GM19395 (cell line): ENCODE measurements at regions not wholly inside any gene's neighbourhood (a gene's known extent, or its start where the extent isn't known, plus 50 kb on each side); places are given as distances from the start of the nearest gene placed in this dataset.
"Not testable (repeated sequence)": the region's sequence is repeated elsewhere in the genome, so short reads cannot be mapped to it uniquely, and the experiment has no call there.

Experiments used
- ATAC-seq: cut with Tn5 transposase; IDR thresholded peaks from one replicate; pipeline ENCODE4 v1.9.1; 2021; ENCODE audit warnings: mild to moderate bottlenecking, moderate library complexity; ENCODE audit not compliant: unreplicated experiment

DNA sequence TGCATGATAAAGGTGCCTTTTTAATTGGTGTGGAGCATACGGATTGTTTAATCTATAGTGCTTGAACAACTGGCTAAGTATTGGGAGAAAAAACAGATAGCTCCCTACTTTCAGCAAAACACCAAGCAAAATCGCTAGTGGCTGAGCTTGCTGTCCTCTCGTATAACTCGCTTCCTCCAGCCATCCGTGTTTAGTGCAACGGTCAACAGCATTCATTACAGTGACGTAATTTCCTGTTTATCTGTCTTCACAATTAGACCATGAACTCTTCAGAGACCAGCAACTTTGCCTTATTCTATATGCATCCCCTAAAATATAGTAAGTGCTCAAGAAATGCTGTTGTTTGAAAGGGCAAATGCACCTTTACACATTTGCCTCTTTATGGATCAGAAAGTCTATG, 511.9 kb downstream of the HAPSTR1 start:
- ATAC-seq = no peak

DNA sequence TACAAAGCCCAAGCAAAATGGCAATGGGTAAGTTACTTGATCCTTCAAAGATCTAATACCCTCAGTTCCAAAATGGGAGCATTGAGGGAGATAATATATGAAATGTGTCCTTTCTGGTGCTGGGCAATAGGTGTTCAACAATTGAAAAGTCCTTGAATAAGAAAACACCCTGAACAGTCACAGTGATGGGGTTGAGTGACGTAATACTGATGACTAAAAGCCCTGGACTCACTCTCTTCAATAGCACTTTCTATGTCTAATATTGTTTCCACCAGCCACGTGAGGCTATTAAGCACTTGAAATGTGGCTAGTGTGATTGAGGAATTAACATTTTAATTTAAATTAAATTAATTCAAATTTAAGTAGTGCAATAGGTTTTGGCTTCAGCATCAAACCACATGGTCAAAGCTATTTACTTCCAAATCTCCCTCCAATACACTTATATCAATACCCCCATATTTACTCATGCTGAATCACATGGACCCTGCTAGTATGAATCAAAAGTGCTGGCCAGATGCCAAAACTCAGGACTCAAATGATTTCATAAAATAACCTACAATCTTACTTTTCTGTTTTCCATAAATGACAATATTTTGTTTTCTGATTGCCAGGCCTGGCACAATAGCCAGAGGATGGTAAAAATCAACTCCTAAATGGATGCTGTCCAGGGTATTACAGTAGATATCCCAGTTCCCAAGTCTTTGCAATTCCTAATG, 516.2 kb downstream of the HAPSTR1 start:
- no peak for ATAC-seq

DNA sequence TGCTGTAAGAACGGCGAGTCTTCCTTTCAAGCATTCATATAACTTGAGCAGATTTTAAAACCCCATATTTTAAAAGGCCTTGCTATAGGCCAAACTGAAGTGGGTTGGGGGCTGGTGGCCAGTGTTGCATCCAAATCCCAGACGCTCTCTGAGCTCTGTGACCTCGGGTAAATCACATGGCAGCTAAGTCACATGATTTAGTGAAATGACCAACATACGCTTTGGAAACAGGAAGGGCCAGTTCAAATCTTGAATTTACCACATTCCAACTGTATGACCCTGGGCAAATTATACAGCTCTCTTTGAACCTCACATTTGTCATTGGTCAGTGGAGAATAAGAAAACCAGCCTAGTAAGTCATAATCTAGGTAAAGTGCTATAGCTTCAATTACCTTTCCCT, 519.3 kb downstream of the HAPSTR1 start:
- no peak for ATAC-seq

DNA sequence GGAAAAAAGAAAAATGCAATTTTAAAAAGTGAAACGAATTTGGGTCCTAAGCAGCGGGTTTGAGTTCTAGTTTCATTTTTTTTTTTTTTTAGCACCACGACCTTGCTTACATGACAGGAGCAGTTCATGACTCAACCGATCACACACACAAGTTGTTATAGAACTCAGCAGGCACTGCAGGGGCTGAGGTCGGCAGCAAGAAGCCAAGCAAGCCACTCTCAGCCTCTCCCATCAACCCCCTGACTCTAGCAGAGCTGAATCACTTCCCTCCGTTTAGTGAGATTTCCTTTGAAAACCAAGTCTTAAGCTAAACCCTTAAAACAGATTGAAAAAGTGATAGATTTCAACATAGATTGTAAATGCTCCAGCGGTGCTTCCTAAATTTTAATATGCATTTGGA, 520.8 kb downstream of the HAPSTR1 start:
- no peak for ATAC-seq

DNA sequence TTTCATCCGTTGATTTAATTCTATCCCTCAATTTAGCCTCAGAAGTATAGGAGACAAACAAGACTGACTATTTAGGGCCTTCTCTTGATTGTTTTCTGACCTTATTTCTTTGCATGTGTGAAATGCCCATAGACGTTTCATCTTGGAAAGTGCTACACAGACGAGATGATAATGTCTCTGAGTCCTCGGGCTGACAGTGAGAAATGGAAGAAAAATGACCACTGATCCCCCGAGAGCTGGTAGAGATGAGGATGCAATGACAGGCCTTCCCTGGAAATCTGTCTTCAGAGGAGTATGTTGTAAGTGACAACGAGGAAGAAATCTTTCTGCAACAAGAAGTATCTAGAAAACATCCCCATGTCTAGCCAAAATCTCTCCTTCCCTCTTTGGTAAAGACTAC, 522.9 kb downstream of the HAPSTR1 start:
- no peak for ATAC-seq

DNA sequence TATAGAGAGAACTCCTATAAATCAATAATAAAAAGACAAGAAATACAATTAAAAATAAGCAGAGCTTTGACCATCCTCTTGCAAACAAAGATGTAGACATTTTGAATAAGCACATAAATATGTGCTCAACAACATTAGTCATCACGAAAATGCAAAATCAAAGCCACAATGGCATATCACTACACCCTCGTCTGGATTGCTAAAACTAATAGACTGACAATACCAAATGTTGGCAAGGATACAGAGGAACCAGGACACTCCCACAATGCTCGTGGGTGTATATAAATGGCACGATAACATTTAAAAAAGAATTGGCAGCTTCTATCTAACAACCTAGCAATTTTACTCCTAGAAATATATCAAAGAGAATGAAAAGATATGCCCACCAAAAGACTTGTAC, 530.8 kb downstream of the HAPSTR1 start:
- ATAC-seq = no peak

DNA sequence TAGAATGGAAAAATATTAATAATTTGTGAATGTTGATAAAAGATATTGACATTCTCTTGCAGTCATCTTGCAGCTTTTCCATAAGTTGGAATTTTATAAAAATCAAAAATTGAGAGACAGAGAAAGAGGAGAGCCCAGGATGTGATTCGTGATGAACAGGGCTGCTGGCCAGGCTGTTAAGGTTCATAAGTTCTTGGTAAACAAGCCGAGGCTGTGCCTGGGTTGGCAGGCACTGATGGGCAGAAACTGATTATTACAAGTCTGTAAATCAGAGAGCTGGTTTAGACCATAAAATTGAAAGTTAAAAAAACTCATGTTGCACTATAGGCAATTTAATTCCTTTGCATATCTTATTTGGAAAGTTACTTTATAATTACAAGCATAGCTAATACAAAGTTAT, 533.7 kb downstream of the HAPSTR1 start:
- ATAC-seq = no peak

DNA sequence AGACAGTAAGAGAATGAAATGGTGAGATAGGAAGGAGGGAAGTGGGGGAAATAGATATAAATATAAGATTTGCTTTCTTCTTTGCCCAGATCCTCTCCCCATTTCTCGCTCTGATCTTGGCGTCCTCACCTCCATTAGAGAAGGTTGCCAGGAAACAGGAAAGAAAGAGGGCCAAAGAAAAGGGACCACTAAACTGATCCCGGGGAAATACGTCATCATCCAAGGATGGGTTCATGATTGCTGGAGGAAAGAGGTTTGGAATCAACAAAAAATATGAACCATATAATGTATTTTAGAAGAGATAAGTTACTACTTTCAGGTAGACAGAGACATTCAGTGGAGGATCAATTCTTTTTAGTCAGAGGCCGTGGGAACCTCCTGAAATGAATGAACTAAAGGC, 536.0 kb downstream of the HAPSTR1 start:
- ATAC-seq = no peak

DNA sequence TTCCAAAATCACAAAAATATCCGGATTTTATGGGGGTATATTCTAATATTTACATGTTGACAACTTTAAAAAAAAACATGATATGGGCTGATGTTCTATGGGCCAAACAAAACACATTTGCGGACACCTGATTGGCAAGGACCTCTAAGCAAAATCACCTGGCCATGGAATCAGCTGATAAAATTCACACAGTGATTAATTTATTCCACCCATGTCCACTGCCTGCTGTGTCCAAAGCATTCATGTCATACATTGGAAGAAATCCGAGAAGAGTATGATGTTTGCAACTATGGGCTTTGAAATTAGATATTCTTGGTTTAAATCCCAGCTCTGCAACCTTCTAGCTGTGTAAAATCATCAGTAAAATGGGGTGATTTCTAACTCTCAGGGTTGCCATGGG, 538.7 kb downstream of the HAPSTR1 start:
- ATAC-seq = no peak

DNA sequence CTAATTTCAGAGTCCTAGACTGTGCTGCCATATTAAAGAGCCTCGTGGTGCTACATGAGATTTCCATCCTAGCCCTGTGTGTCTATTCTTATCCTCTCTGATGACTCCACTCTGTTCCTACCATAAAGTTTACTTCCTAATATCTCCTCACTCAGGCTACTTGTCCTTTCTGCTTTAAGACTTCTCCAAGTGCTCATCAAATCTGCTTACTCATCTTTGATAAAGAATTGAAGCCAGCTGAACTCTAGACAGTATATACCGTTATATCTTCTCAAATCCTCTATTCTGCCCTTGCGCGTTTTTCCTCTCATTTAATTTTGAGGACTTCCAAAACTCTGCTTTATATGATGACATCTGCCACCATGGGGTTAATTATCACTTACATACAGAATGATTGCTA, 539.5 kb downstream of the HAPSTR1 start:
- no peak for ATAC-seq

DNA sequence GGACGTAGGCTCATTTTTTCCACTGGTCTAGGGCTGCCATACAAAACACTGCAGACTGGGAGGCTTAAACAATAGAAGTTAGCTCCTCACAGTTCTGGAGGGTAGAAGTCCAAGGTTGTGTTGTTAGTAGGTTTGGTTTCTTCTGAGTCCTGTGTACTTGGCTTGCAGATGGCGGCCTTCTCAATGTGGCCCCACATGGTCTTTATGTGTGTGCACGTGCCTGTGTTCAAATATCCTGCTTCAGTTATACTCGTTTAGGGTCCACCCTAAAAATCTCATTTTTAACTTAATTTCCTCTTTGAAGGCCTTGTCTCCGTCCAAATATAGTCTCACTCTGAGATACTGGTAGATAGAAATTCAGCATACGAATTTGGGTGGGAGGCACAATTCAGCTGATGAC, 542.4 kb downstream of the HAPSTR1 start:
- ATAC-seq = no peak

DNA sequence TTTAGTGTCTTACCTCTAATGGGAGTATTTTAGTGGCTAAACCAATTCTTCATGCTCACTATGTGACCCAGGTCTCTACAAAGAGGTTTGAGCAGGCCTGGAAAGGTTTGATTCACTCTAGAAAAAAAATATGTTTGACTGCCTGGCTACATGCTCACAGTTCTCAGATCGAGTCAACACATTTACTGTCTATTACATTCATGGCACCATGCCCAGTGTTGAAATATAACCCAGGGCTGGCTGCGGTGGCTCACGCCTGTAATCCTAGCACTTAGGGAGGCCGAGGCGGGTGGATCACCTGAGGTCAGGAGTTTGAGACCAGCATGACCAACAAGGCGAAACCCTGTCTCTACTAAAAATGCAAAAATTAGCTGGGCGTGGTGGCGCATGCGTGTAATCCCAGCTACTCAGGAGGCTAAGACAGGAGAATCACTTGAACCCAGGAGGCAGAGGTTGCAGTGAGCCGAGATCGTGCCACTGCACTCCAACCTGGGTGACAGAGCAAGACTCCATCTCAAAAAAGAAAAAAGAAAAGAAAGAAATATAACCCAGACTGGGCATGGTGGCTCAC, 543.8 kb downstream of the HAPSTR1 start:
- not testable (repeated sequence) for ATAC-seq

DNA sequence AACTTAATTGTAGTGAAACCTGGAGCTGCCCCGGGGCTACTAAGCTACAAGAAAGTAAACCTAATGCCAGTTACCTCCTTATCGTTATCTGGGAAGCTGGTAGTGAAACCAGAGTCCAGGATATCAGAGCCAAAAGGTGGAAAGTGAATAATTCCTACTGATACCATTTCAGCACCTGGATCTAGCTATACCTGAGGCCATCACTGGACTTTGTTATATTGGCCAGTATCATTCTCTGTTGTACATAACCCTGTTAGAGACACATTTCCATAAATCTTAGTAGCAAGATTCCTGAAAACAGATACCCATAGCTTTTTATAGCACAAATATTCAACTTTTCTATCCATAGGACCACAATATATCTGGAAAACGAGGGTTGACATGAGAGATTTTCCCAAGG, 538.0 kb downstream of the GRIN2A start:
- ATAC-seq = no peak

DNA sequence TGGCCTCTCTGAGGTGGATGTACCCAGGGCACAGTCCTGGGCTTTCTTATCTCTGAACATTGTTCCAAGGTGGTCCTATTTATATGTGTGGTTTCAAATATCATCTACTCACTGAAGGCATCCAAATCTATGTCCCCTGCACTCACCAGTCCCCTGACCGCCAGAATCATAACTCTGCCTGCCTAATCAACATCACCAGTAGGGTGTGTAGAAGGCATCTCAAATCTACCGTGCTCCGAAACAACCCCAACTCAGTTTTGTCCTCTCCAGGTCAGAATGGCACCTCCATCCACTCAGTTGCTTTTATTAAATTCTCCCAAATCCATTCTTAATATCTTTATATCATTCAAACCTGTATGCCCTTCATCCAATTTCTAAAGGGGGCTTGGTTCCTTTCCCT, 536.3 kb downstream of the GRIN2A start:
- no peak for ATAC-seq

DNA sequence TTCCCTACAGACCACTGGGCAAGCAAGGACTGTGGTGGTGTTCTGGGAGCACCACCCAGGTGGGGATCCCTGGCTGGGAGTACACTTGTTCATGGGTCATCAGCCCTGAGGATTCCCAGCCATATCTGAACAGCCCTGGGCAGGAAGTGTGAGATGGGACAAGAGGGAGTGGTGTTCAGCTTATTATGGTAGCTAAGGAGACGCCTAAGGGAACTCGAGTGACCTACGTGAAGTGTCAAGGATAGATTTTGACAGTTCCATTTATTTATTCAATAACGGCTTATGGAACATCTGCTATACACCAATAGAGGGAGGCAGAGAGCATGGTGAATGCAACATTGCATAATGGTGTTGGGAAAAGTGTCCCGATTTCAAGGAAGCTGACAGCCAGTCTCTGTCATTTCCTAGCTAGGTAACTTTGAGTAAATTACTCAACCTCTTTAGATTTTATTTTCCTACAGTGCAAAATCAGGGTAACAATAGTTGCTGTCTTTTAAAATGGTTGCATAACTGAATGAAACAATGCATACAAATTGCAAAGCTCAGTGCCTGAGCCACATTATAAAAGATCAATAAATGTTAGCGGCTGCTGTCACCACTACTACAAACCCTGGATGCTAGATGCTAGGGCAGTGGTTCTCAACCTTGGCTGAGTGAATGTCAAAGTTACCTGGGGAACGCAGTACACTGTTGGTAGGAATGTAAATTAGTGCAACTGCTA, 534.1 kb downstream of the GRIN2A start:
- ATAC-seq = no peak

DNA sequence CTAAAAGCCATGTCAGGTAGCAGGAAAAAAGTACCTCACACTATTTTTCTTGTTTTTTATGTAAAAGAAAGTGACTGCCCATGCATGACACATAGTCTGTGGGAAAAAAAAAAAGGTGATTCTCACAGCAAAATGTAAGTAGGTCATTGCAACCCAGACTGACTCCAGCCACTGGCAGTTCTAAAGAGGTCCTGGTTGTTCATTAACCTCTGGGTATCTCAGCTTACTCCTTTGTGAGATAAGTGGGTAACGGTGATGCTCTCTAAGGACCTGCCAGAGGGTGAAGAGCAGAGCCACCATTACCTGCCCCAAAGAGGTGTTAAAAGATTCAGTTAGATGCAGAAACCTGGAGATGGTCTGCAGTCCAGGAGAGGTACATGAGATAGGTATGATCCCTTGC, 531.9 kb downstream of the GRIN2A start:
- ATAC-seq = no peak

DNA sequence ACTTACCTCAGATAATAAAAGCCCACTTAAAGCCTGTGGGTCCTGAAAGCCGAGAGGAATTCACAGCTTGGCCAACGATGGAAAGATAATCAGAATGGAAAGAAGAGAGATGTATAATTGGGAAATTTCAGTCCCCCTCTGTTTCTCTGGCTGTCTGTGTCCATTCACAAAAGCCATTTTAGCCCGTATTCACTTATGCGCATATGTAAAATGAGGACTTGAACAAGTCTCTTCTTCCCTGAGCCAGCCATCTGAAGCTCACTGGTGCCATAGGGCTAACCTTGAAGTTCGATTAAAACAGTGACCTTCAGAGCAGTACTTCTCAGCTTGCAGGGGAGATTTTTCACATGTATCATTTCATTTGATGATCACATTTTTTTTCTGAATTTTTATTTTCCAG, 527.2 kb downstream of the GRIN2A start:
- ATAC-seq = no peak

DNA sequence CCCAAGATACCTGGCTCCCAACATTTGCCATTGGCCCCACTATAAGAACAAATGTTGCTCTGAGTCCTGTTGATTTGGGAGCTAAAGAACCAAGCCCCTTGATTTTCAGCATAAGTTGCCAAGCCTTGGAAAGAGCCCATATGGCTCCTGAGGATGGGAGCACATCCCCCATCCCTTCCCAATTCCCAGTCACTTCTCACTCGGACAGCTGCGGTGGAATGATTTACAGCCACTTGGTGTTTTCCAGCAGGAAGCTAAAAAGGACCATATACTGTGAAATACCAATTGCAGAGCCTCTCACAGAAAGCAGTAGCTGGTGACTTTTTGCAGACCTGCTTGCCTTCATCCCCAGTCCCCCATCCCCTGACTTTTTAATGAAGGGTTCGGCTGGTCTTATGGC, 524.6 kb downstream of the GRIN2A start:
- no peak for ATAC-seq

DNA sequence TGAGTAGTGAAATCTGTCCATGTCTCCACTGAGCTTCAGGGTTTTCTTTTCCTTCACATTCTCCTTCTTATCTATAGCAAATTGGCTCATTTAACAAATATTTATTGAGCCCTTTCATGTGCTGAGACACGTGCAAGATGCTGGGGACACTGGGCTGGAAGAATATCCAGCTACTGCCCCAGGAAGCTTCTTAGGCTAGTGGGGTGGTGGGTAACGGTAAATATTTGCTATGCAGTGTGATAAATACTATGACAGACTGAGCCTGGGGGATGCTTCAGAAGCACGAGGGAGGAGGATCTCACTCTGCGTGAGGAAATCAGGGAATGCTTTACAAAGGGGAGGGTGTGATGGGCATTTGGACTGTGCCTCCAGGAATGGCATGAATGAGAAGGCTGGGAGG, 524.1 kb downstream of the GRIN2A start:
- ATAC-seq = no peak

DNA sequence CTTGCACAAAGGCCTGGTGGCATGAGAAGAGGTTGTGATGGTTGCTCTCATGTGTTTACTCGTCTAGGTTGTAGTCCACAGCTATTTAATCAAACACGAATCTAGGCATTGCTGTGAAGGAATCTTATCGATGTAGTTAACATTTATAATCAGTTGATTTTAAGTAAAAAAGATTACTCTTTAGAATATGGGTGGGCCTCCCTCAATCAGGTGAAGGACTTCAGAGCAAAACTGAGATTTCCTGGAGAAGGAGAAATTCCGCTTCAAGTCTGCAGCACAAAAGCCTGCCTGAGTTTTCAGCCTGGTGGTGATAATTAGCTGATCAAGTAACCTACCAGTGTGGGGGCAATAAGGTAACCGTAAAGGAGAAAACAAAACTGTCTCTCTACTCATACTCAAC, 523.6 kb downstream of the GRIN2A start:
- no peak for ATAC-seq

DNA sequence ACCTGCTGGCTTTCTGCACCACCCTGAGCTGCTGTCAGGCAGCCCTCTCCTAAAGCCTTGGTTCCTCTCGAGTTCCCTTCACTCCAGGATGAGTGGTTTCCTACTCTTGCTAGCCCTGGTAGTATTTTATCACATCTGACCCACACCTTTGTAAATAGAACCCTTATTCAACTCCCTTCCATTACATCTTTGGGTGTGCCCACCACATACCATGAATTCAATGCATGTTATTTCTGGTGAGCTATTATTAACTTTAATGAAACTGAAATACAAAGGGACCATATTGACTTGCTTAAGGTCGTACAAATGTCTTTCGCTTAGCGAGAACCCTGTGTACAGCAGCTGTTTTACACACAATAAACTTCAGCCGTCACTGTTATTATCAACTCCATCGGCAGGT, 521.3 kb downstream of the GRIN2A start:
- ATAC-seq = no peak

DNA sequence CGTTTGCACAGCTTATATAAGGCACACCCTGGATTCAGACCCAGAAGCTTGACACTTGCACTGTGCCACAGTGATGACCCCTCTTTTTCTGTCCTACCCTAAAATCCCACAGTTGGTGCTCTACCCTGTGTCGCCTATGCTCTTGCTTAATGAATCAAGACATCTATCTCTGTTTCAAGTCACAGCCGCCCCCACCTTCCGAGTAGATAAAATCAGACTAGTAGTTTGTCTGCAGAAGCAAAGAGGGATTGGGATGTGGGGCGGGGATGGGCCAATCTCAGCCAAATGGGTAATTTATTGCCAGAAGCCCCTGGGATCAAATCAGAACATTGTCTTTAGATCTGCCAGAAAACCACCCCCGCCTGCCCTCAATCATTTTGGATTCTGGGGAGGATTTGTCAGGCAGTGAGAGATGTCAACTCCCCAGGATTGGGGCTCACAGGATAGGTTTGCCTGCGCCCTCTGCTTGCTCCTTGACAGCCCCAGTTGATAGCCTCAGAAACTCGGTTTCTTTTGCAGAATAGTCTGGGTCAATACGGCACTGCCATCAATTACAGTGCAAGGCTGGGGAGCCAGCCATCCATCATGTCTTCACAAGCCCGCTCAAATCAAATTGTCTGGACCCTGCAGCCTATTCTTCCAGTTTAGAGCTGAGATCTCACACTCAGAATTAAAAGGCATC, 520.8 kb downstream of the GRIN2A start:
- no peak for ATAC-seq
